ENCODE measurements at regions not wholly inside any gene's neighbourhood (a gene's known extent, or its start where the extent isn't known, plus 50 kb on each side); places are given as distances from the start of the nearest gene placed in this dataset.

GRCh38 chr1:173424782-173425407 is 52.2 kb upstream of the PRDX6 start:
- no peak for DNase-seq

DNA sequence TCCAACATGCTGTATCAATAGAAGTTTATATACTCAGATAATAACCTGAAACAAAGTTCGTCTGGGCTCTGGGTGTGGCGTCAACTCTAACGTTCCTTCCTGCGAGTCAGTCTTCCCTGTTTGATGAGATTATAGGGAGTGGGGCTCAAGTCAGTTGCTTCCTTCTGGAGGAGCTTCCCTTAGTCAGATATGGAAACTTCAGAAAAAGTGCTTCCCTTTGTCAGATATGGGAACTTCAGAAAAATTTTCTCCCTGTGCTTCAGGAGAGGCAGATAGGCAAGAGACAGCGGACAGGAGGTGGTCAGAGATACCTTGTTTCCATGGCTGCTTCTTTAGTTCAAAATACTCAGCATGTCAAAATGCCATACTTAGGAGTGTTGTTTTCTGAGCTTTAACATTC is 51.1 kb upstream of the PRDX6 start:
- DNase-seq: peak; percentile 27

- no peak for DNase-seq
These were observed 49.7 kb upstream of the PRDX6 start for GRCh38 chr1:173427146-173428054.
